Activated CD8-positive, alpha-beta memory T cell treated with anti-CD3 and anti-CD28 coated beads for 48 hours (primary cell): ENCODE measurements at regions not wholly inside any gene's neighbourhood (a gene's known extent, or its start where the extent isn't known, plus 50 kb on each side); places are given as distances from the start of the nearest gene placed in this dataset.
"Not testable (repeated sequence)": the region's sequence is repeated elsewhere in the genome, so short reads cannot be mapped to it uniquely, and the experiment has no call there.

Experiments
- DNase-seq, 3 experiments: peaks; one replicate each; pipeline ENCODE4 v3.0.0-alpha.2; 2020; ENCODE audit warnings: low read depth in 2 of 3, low spot score in 2 of 3

- no peak for DNase-seq
These were observed 639.5 kb downstream of the MATN1 start for GRCh38 chr1:30083800-30084464.

GRCh38 chr1:30081379-30082102, 641.8 kb downstream of the MATN1 start:
- no peak for DNase-seq

GRCh38 chr1:30075916-30076315, 647.5 kb downstream of the MATN1 start:
- DNase-seq: not testable (repeated sequence)

- no peak for DNase-seq
These were observed 654.5 kb downstream of the MATN1 start for GRCh38 chr1:30068787-30069472.

GRCh38 chr1:30064547-30064946, 658.8 kb downstream of the MATN1 start:
- DNase-seq: no peak

- DNase-seq: no peak
These were observed 659.6 kb downstream of the MATN1 start for GRCh38 chr1:30063621-30064280.

- DNase-seq: no peak
These were observed 661.8 kb downstream of the MATN1 start for GRCh38 chr1:30061292-30062220.

- no peak for DNase-seq
These were observed 662.6 kb downstream of the MATN1 start for GRCh38 chr1:30060738-30061137.

- no peak for DNase-seq
These were observed 664.4 kb downstream of the MATN1 start for GRCh38 chr1:30058970-30059369.

- DNase-seq: no peak
These were observed 669.3 kb downstream of the MATN1 start for GRCh38 chr1:30054126-30054525.

GRCh38 chr1:30052178-30052577, 671.2 kb downstream of the MATN1 start:
- no peak for DNase-seq

- no peak for DNase-seq
These were observed 671.6 kb downstream of the MATN1 start for GRCh38 chr1:30051777-30052176.

GRCh38 chr1:30049748-30050296, 673.6 kb downstream of the MATN1 start:
- no peak for DNase-seq

GRCh38 chr1:30048905-30049304, 674.5 kb downstream of the MATN1 start:
- no peak for DNase-seq

- no peak for DNase-seq
These were observed 675.8 kb downstream of the MATN1 start for GRCh38 chr1:30047576-30047975.

GRCh38 chr1:30046751-30047150, 676.6 kb downstream of the MATN1 start:
- no peak for DNase-seq

- no peak for DNase-seq
These were observed 677.9 kb downstream of the MATN1 start for GRCh38 chr1:30045304-30046090.

GRCh38 chr1:30044656-30045144, 678.7 kb downstream of the MATN1 start:
- no peak for DNase-seq

- DNase-seq: no peak
These were observed 679.5 kb downstream of the MATN1 start for GRCh38 chr1:30043731-30044408.
